ENCODE measurements at regions not wholly inside any gene's neighbourhood (a gene's known extent, or its start where the extent isn't known, plus 50 kb on each side); places are given as distances from the start of the nearest gene placed in this dataset.
A peak's percentile ranks its signal among the peaks of the same experiment; 100 is the strongest.

DNA sequence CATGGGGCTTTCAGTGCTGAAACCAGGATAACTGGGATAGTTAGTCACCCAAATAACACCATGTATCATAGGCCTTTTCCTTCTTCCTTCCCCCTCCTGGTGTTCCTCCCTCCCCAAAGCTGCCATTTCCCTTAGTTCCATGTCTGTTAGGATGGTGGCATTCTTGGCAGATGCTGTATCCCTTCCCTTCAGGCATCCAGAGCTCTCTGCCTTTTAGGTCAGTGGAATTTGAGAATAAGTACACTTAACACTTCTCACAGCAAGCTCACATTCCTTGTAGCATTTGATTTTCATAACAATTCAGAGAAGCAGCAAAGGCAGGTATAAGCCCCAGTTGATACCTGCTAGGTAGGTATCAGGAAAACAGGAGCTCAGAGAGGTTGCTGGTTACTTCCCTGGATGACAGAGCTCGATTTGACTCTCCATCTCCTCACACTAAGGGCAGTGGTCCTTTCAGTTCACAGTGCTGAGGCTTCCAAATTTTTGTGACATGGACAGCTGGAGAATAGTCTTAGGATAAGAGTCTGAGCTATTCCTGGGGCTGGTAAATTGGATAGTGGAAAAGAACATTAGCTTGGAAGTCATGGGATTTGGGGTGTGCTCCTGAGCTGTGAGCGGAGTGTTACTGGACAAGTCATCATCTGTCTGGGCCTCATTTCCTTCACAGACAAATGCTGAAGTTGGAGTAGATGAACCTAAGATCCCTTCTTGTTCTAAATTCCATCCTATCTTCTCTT lies 108.7 kb upstream of the RHOBTB1 start:
- Histone ChIP-seq H4K8ac (ENCODE audit: low read depth, low read length) (no peak overlapping the region), H3K23ac (ENCODE audit: low read length) (no peak overlapping the region), H2BK12ac (ENCODE audit: low read length) (no peak overlapping the region), H2AFZ (ENCODE audit: insufficient read depth, low read length, poor library complexity) (no peak overlapping the region), H3K79me2 (ENCODE audit: control insufficient read depth, insufficient read depth, low read length, poor library complexity) (no peaks in the 10 kb centered on the region), H4K12ac (ENCODE audit: low read depth, low read length) (no peak overlapping the region), H3K9ac (ENCODE audit: low read length) (no peak overlapping the region), H3K27ac (ENCODE audit: low read depth, low read length) (no peak overlapping the region), H3K4ac (ENCODE audit: low read depth, low read length) (no peak overlapping the region), H3K4me3 (ENCODE audit: low read depth, low read length) (no peak overlapping the region), H3K79me1 (ENCODE audit: low read length) (no peaks in the 10 kb centered on the region), H4K91ac (ENCODE audit: low read depth, low read length) (peak overlapping the region; percentile 31), H3K4me1 (ENCODE audit: control insufficient read depth in 1 of 2, insufficient read depth in 2 of 2, low read length in 2 of 2) (no peaks in the 10 kb centered on the region), H2BK120ac (ENCODE audit: insufficient read depth, low read length, poor library complexity) (peak overlapping the region; percentile 54), H3K36me3 (ENCODE audit: control insufficient read depth in 1 of 2, insufficient read depth in 2 of 2, low read length in 2 of 2) (no peaks in the 10 kb centered on the region), H3K27me3 (ENCODE audit: insufficient read depth, low read length) (no peaks in the 10 kb centered on the region), H3K4me2 (ENCODE audit: low read length) (no peak overlapping the region), H3K14ac (ENCODE audit: low read length) (no peak overlapping the region), H3K9me3 (ENCODE audit: insufficient read depth, low read depth, low read length) (no peaks in the 10 kb centered on the region), H2BK5ac (ENCODE audit: low read depth, low read length, poor library complexity) (no peak overlapping the region), H2AK5ac (ENCODE audit: low read length) (no peak overlapping the region), H3K18ac (ENCODE audit: low read length) (no peak overlapping the region)
- no peak for DNase-seq
- no CpG with 5 or more reads among the region's 2 CpGs for WGBS (ENCODE audit: extremely low coverage, insufficient coverage, insufficient read length)

DNA sequence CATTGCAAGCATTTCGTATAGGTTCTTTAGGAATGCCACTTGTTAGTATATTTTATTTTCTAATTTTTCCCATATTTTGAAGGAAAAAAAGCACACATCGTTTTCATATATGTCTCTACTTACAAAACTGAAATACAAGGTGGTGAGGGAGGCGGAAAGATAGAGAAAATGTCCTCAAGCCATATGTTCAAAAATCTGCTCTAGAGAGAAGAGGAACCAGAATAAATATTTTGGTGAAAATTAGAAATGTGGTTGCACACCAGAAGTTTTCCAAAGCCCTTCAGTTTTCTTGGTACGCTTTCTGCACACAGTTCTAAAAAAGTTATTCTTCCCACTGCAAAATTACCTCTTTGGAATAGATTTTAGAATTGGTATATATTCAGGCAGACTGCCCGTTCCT lies 107.4 kb upstream of the RHOBTB1 start:
- Histone ChIP-seq H2BK5ac (ENCODE audit: low read depth, low read length, poor library complexity) (no peak overlapping the region), H3K79me2 (ENCODE audit: control insufficient read depth, insufficient read depth, low read length, poor library complexity) (no peaks in the 10 kb centered on the region), H3K36me3 (ENCODE audit: control insufficient read depth in 1 of 2, insufficient read depth in 2 of 2, low read length in 2 of 2) (no peaks in the 10 kb centered on the region), H3K14ac (ENCODE audit: low read length) (no peak overlapping the region), H2BK12ac (ENCODE audit: low read length) (no peak overlapping the region), H3K27me3 (ENCODE audit: insufficient read depth, low read length) (no peaks in the 10 kb centered on the region), H4K8ac (ENCODE audit: low read depth, low read length) (no peak overlapping the region), H4K91ac (ENCODE audit: low read depth, low read length) (no peak overlapping the region), H3K27ac (ENCODE audit: low read depth, low read length) (no peak overlapping the region), H3K9me3 (ENCODE audit: insufficient read depth, low read depth, low read length) (no peaks in the 10 kb centered on the region), H3K4ac (ENCODE audit: low read depth, low read length) (no peak overlapping the region), H3K4me3 (ENCODE audit: low read depth, low read length) (no peak overlapping the region), H3K9ac (ENCODE audit: low read length) (no peak overlapping the region), H3K4me1 (ENCODE audit: control insufficient read depth in 1 of 2, insufficient read depth in 2 of 2, low read length in 2 of 2) (no peaks in the 10 kb centered on the region), H3K18ac (ENCODE audit: low read length) (no peak overlapping the region), H4K12ac (ENCODE audit: low read depth, low read length) (no peak overlapping the region), H2BK120ac (ENCODE audit: insufficient read depth, low read length, poor library complexity) (no peak overlapping the region), H3K4me2 (ENCODE audit: low read length) (no peak overlapping the region), H3K79me1 (ENCODE audit: low read length) (no peaks in the 10 kb centered on the region), H3K23ac (ENCODE audit: low read length) (no peak overlapping the region), H2AK5ac (ENCODE audit: low read length) (no peak overlapping the region), H2AFZ (ENCODE audit: insufficient read depth, low read length, poor library complexity) (no peak overlapping the region)
- no CpG with 5 or more reads among the region's 5 CpGs for WGBS (ENCODE audit: extremely low coverage, insufficient coverage, insufficient read length)
- no peak for DNase-seq

DNA sequence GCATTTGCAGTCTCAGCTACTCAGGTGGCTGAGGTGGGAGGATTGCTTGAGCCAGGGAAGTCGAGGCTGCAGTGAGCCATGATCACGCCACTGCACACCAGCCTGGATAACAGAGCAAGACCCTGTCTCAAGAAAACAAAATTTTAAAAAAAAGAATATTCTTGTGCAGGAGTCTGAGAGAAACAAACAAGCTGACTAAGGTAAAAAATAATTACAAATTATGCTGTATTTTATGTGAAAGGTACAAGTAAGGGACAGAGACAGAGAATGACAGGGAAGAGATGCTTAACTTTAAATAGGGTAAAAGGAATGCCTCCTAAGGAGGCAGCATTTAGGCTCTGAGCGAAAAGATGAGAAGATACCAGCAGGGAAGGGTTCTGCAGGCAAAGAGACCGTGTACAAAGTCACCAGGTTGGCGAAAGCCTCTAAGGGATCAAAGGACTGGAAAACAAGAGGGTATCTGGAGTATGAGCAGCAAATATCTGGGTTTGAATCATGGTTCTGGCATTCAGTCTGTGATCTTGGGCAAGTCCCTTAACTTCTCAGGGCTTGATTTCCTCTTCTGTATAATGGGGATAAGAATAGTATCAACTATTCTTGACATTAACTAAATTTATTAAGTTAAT lies 106.2 kb upstream of the RHOBTB1 start:
- peak; percentile 78 to 88 for DNase-seq
- H3K27ac ChIP-seq (ENCODE audit: low read depth, low read length): no peak overlapping the region
- H2AK5ac ChIP-seq (ENCODE audit: low read length): no peak overlapping the region
- H2AFZ ChIP-seq (ENCODE audit: insufficient read depth, low read length, poor library complexity): no peak overlapping the region
- no peak overlapping the region for H4K12ac ChIP-seq (ENCODE audit: low read depth, low read length)
- no peaks in the 10 kb centered on the region for H3K4me1 ChIP-seq (ENCODE audit: control insufficient read depth in 1 of 2, insufficient read depth in 2 of 2, low read length in 2 of 2)
- H3K79me1 ChIP-seq (ENCODE audit: low read length): no peaks in the 10 kb centered on the region
- H4K91ac ChIP-seq (ENCODE audit: low read depth, low read length): peak overlapping the region; percentile 33
- H2BK12ac ChIP-seq (ENCODE audit: low read length): no peak overlapping the region
- H2BK120ac ChIP-seq (ENCODE audit: insufficient read depth, low read length, poor library complexity): no peak overlapping the region
- no peak overlapping the region for H3K18ac ChIP-seq (ENCODE audit: low read length)
- H2BK5ac ChIP-seq (ENCODE audit: low read depth, low read length, poor library complexity): no peak overlapping the region
- no peak overlapping the region for H3K4me3 ChIP-seq (ENCODE audit: low read depth, low read length)
- H3K79me2 ChIP-seq (ENCODE audit: control insufficient read depth, insufficient read depth, low read length, poor library complexity): no peaks in the 10 kb centered on the region
- H4K8ac ChIP-seq (ENCODE audit: low read depth, low read length): no peak overlapping the region
- H3K9me3 ChIP-seq (ENCODE audit: insufficient read depth, low read depth, low read length): no peaks in the 10 kb centered on the region
- H3K9ac ChIP-seq (ENCODE audit: low read length): no peak overlapping the region
- H3K23ac ChIP-seq (ENCODE audit: low read length): no peak overlapping the region
- H3K14ac ChIP-seq (ENCODE audit: low read length): no peak overlapping the region
- no peaks in the 10 kb centered on the region for H3K36me3 ChIP-seq (ENCODE audit: control insufficient read depth in 1 of 2, insufficient read depth in 2 of 2, low read length in 2 of 2)
- no CpG with 5 or more reads among the region's 5 CpGs for WGBS (ENCODE audit: extremely low coverage, insufficient coverage, insufficient read length)
- no peak overlapping the region for H3K4me2 ChIP-seq (ENCODE audit: low read length)
- H3K27me3 ChIP-seq (ENCODE audit: insufficient read depth, low read length): no peaks in the 10 kb centered on the region
- no peak overlapping the region for H3K4ac ChIP-seq (ENCODE audit: low read depth, low read length)

DNA sequence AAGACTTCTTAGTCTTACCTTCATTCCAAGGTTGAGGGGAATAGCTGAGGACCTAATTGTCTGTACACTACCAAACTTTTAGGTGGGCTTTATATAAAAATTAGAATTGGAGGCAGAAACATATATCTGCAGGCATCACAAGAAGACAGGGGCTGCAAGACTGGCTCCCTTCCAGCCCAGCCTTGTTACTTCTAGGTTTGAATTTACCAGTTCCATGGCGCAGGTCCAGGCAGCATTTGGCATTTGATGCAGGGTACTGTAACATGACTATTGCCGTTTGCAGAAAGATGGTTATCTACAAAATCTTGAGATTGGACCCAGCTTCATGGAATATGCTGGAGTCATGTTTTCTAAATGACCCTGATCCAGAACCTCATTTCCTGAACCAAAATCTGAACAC lies 105.4 kb upstream of the RHOBTB1 start:
- Histone ChIP-seq H2BK120ac (ENCODE audit: insufficient read depth, low read length, poor library complexity) (peak overlapping the region; percentile 40), H3K27me3 (ENCODE audit: insufficient read depth, low read length) (no peaks in the 10 kb centered on the region), H4K8ac (ENCODE audit: low read depth, low read length) (no peak overlapping the region), H3K18ac (ENCODE audit: low read length) (no peak overlapping the region), H3K14ac (ENCODE audit: low read length) (no peak overlapping the region), H3K4me2 (ENCODE audit: low read length) (no peak overlapping the region), H2BK12ac (ENCODE audit: low read length) (peak overlapping the region; percentile 29), H2AFZ (ENCODE audit: insufficient read depth, low read length, poor library complexity) (no peak overlapping the region), H3K4ac (ENCODE audit: low read depth, low read length) (no peak overlapping the region), H3K79me1 (ENCODE audit: low read length) (no peaks in the 10 kb centered on the region), H3K36me3 (ENCODE audit: control insufficient read depth in 1 of 2, insufficient read depth in 2 of 2, low read length in 2 of 2) (no peaks in the 10 kb centered on the region), H4K91ac (ENCODE audit: low read depth, low read length) (peak overlapping the region; percentile 45), H3K9me3 (ENCODE audit: insufficient read depth, low read depth, low read length) (no peaks in the 10 kb centered on the region), H3K9ac (ENCODE audit: low read length) (no peak overlapping the region), H3K4me1 (ENCODE audit: control insufficient read depth in 1 of 2, insufficient read depth in 2 of 2, low read length in 2 of 2) (no peaks in the 10 kb centered on the region), H3K27ac (ENCODE audit: low read depth, low read length) (no peak overlapping the region), H3K4me3 (ENCODE audit: low read depth, low read length) (no peak overlapping the region), H3K79me2 (ENCODE audit: control insufficient read depth, insufficient read depth, low read length, poor library complexity) (no peaks in the 10 kb centered on the region), H3K23ac (ENCODE audit: low read length) (no peak overlapping the region), H2BK5ac (ENCODE audit: low read depth, low read length, poor library complexity) (no peak overlapping the region), H2AK5ac (ENCODE audit: low read length) (no peak overlapping the region), H4K12ac (ENCODE audit: low read depth, low read length) (no peak overlapping the region)
- no peak for DNase-seq
- no CpG with 5 or more reads among the region's 2 CpGs for WGBS (ENCODE audit: extremely low coverage, insufficient coverage, insufficient read length)

Measured in trophoblast cell (in vitro differentiated cells and primary cell).